ENCODE measurements at regions not wholly inside any gene's neighbourhood (a gene's known extent, or its start where the extent isn't known, plus 50 kb on each side); places are given as distances from the start of the nearest gene placed in this dataset.

DNA sequence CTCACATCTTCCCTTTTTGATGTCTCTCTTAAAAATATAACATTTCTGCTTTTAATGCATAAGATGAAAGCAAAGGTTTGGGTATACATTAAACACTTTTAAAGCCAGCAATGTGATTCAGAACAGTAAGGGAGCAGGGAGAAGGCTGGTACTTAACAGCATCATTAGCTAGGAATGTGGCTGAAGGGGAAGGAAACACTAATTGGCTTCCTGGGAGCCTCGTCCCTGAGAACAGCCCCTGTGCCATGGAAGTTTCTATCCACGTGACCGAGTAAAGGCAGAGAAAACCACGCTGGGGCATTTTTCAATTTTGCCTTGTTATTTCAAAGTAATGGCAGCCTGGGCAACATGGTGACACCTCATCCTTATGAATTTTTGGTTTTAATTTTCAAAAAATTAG is 109.2 kb upstream of the GPC1 start:
- TF ChIP-seq, protein P1, sequence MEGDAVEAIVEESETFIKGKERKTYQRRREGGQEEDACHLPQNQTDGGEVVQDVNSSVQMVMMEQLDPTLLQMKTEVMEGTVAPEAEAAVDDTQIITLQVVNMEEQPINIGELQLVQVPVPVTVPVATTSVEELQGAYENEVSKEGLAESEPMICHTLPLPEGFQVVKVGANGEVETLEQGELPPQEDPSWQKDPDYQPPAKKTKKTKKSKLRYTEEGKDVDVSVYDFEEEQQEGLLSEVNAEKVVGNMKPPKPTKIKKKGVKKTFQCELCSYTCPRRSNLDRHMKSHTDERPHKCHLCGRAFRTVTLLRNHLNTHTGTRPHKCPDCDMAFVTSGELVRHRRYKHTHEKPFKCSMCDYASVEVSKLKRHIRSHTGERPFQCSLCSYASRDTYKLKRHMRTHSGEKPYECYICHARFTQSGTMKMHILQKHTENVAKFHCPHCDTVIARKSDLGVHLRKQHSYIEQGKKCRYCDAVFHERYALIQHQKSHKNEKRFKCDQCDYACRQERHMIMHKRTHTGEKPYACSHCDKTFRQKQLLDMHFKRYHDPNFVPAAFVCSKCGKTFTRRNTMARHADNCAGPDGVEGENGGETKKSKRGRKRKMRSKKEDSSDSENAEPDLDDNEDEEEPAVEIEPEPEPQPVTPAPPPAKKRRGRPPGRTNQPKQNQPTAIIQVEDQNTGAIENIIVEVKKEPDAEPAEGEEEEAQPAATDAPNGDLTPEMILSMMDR (IDR thresholded peaks at IDR 0.05) = no peak
- TF ChIP-seq POLR2A (IDR thresholded peaks at IDR 0.05; ENCODE audit: low read depth) = no peak
